GM21360 (cell line): ENCODE measurements at regions not wholly inside any gene's neighbourhood (a gene's known extent, or its start where the extent isn't known, plus 50 kb on each side); places are given as distances from the start of the nearest gene placed in this dataset.

Experiments
- ATAC-seq: cut with Tn5 transposase; IDR thresholded peaks from one replicate; pipeline ENCODE4 v1.9.1; 2021; ENCODE audit warnings: mild to moderate bottlenecking, moderate library complexity; ENCODE audit not compliant: unreplicated experiment

- ATAC-seq: no peak
Observed at GRCh38 chr11:129324533-129325175, 51.0 kb upstream of the BARX2 start.

- ATAC-seq: no peak
Observed at GRCh38 chr11:129323896-129324502, 51.6 kb upstream of the BARX2 start.

DNA sequence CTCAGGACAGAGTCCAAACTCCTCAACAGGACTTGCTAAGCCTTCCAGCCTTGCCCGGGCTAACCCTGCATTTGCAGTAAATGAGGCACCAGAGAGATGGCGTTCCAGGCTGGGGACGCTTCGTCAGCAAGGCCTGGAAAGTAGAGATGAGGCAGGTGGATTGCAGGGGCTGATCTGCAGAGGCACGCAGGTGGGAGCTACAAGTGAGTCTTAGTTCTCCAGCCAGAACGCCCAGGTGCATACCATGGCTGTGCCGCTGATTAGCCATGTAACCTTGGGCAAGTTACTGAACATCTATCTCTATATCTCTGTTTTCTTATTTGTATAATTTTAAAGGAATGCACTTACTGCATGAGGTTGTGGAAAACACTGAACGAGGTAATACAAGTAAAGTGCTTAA is 52.7 kb upstream of the BARX2 start:
- no peak for ATAC-seq

DNA sequence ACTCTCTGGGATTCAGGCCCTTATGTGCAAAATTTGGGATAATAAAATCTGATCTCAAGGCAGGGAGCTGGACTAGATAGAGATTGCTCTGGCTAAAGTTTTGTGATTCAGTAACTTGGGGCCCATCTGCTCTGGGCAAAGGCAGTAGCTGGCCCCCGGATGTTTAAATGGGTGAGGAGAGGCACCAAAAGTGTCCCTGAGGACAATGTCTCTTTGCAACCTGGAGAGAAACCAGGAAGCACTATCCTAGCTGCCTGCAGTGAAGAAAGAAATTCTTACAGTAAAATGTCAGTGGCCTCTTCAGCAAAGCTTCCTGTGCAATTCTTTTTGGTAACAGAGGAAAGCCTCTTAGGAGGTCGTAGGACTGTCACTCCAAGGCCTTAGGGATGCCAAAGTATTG is 54.6 kb upstream of the BARX2 start:
- no peak for ATAC-seq

DNA sequence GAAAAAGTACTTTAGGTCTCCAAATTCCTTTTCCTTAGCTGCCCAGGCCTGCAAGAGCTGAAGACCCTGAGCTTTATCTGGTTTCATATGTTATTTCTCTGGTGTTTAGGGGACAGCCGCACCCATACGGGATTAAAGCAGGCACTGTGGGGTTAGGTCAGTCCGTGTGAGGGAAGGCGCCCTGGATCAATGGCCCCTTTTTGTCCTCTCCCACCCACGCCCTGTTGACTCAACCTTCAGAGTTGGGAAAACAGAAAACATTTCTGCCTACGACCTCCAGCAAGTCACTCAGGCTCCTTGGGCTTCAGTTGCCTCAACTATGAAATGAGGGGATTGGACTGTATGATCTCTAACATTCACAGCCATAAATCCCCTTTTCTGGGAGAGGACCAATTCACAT is 55.2 kb upstream of the BARX2 start:
- no peak for ATAC-seq

DNA sequence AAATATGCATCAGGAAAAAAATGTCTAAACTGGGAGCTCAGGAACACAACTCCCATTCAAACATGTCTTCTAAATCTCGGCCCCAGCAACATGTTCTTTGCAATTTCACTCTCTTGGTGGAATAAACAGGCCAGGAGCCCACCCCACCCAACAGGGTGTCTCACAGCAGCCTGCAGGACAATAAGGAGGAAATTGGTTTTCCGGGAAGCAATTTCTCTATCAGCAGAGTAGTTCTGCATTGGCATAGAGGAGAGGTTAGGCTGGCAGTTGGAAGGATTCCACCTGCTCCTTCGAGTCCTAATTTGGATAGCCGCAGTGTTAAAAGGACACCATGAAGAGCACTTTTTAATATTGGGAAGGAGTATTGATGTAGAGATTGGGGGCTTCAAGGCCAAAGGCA is 55.9 kb upstream of the BARX2 start:
- ATAC-seq: no peak

GRCh38 chr11:129319201-129319600 is 56.4 kb upstream of the BARX2 start:
- ATAC-seq: no peak

DNA sequence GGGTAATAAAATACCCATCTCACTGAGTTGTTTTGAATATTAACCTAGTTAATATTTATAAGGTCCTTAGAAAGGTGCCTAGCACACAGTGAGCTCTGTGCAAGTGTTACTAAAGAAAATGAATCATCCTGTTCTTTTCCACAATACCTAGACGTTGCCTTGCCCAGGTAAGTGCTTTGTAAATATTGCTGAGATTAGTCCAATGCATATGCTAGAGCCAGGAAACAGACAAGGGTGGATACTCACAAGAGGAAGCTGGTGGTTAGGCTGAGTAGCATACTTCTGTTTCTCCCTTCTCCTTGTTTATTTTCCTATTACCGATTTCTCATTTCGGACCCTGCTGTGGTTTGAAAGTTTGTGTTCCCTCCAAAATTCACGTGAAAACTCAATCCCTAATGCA is 58.1 kb upstream of the BARX2 start:
- ATAC-seq: no peak

DNA sequence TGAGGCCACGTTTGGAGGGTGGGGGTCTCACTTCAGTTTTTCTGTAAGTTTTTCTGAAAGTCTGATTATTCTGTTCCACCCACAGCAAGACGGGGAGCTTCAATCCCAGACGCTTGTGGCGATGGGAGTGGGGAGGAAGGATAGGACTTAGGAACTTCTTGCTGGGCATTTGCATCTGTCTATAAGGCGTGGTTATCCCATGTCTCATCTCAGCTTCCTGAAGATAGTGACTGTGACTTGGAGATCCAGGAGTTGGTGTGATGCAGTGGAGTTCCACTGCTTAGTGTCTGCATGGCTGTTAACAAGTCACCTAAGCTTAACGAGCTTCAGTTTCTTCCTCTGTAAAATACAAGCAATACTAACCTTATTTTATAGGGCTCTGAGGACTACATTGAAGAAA is 58.9 kb upstream of the BARX2 start:
- ATAC-seq: no peak

DNA sequence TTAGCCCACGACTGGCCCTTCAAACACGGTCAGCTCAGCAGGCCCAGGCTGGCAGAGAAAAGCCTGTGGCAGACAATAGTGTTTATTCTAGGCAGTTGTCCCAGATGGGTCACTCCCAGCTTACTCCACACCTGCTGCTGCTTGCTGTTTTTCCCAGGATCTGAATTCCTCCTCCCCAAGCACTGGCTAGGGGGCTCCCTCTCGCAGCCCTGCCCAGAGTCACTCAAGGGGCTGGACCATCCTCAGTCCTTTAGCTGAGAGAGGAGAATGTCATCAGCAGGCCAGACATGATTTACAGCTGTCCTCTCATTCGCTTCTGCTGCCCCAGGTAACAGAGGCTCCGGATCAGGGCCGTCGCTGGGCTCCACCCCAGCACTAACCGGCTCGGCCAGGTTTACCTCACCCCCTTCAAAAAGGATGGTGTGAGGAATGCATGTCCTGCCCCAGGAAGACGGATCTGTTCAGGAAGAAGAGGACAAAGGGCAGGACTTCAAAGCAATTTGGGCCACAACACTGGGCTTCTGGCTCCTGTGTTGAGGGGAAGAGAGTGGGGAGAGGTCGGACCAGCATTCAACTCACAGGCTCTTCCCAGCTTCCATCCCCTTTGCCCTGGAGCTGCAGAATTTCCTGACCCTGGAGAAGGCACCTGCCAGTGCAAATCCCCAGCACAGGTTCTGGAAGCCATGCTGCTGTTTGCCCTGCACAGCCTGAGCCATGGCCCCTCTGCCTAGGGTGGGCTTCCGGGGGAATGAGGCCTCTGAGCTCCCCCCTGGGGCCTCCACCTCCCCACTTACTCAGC is 59.7 kb upstream of the BARX2 start:
- ATAC-seq: no peak

DNA sequence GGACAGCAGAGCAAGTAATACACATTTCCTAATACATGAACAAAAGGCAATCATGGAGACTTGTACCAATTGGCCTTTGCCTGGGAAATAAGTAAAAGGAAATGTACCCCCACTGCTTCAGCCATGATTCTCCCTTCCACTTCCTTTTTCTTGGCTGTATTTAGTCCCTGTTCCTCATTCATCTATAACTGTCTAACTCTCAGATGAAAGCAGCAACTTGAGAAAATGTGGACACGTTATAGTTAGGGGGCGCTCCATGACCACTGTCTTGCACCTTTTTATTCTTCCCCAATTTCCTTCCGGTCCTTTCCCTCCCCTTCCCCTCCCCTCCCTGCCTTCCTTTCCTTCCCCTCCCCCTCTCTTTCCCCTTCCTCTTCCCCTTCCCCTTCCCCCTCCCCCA is 61.3 kb upstream of the BARX2 start:
- no peak for ATAC-seq

- no peak for ATAC-seq
Observed at GRCh38 chr11:129313541-129314297, 61.9 kb upstream of the BARX2 start.

- ATAC-seq: no peak
Observed at GRCh38 chr11:129312730-129313503, 62.7 kb upstream of the BARX2 start.

DNA sequence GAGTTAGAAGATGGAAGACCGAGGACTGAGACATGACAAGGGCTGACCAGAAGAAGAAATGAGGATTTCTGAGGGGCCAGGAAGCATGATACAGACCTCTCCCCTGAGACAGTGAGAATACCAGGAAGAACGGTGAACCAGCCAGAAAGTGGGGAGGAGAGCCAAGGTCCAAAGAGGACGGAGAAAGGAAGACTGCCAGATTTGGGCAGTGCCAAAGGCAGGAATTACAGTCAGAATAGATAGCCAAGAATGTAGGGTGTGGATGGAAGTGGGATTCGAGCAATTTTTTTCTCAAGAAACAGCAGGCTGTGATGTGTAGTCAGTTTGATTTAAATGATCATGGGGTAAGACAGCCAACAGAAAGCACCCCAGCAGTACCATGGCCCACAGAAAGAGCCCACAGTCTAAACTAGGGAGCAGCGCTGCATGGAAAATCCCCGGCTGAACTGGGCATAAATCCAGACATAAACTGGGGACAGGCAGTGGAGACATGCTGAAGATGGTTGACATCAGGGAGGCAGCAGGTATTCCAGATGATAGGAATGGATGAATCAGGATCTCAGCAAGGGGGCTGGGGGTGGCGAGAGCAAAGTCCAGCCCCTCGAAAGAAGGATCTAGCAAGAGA is 67.3 kb upstream of the BARX2 start:
- no peak for ATAC-seq

DNA sequence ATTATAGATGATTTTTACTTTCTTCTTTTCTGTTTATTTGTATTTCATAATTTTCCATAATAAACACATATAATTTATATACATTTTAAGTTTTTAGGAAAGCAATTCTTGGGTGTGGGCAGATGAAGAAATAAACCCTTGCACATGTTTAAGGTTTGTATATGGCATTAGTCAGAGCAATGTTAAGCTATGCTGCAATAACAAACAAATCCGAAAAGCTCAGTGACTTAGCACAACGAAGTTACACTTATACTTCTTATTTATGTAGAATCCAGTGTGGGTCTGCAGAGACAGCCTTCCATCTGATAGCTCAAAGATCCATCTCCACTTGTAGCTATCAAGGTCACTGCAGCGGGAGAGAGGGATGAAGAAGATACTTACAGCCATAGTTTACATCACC is 68.5 kb upstream of the BARX2 start:
- ATAC-seq: no peak

GRCh38 chr11:129302386-129303101 is 73.1 kb upstream of the BARX2 start:
- no peak for ATAC-seq

DNA sequence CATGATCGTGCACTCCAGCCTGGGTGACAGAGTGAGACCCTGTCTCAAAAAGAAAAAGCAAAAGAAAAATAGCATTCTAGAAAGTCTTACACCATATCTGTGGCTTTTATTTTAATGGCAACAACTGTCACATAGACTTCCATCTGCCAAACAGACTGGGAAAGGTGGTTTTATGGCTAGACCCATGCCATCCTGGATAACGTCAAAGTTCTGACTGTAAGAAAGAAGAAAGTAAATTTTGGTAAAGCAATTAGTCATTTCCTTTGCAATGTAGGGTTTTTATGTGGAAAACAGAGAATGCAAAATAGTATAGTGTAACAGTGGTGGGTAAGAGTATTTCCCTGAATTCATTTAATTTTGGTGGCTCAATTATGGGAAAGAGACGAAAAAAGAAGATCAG is 75.5 kb upstream of the BARX2 start:
- no peak for ATAC-seq

DNA sequence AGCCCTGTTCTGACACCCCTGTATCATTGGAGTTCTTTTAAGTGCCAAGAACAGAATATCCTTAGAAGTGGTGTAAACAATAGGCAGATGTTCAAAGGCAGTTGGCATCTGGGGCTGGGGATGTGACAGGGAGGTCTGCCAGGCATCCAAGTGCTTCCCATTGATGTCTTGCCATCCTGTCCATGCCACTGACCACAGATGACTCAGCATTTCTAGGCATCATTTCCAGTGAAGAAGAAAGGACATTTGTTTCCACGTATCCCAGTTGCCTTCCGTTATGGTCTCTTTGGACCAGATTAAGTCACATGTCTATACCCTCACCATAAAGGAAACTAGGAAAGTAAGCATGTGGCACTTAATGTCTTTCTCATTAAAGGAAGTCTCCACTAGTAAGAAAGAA is 76.7 kb upstream of the BARX2 start:
- no peak for ATAC-seq

DNA sequence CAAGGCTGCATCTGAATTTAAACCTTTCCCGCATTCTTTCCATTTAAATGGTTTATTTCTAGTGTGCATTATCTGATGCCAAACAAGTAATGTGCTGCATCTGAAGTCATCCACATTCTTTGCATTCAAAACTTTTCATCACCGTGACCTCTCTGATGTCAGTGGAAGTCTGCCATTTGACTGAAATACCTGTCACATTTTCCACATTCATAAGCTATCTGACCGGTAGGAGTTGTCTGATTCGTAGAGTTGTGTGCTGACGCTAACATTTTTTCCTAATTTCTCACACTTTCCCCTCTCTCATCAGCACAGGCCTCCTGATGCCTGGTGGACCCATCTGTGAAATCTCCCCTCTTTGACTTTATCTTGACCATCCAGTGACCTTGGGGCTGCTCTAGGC is 79.9 kb upstream of the BARX2 start:
- ATAC-seq: no peak

- ATAC-seq: no peak
Observed at GRCh38 chr11:129292771-129293170, 82.9 kb upstream of the BARX2 start.
